Activated CD4-positive, alpha-beta T cell treated with anti-CD3 and anti-CD28 coated beads, Interleukin-2, Interleukin-4, amounts not matched to agents 100 ng/mL and 50 ng/mL, durations not matched to agents 16 hours and 8 hours (primary cell): ENCODE measurements at regions not wholly inside any gene's neighbourhood (a gene's known extent, or its start where the extent isn't known, plus 50 kb on each side); places are given as distances from the start of the nearest gene placed in this dataset.
"Not testable (repeated sequence)": the region's sequence is repeated elsewhere in the genome, so short reads cannot be mapped to it uniquely, and the experiment has no call there.

Experiments used
- DNase-seq: peaks from one replicate; pipeline ENCODE4 v3.0.0-alpha.2; 2020; ENCODE audit warnings: low spot score

GRCh38 chr9:103068753-103069152 lies 73.6 kb downstream of the CYLC2 start:
- DNase-seq, result no peak

GRCh38 chr9:103078581-103078980 lies 83.4 kb downstream of the CYLC2 start:
- no peak for DNase-seq

GRCh38 chr9:103082494-103082893 lies 87.4 kb downstream of the CYLC2 start:
- DNase-seq, result no peak

- no peak for DNase-seq
These were observed 94.2 kb downstream of the CYLC2 start for GRCh38 chr9:103089357-103089756.

GRCh38 chr9:103104101-103104500 lies 109.0 kb downstream of the CYLC2 start:
- DNase-seq, result no peak

- DNase-seq, result no peak
These were observed 121.1 kb downstream of the CYLC2 start for GRCh38 chr9:103116246-103116645.

- DNase-seq, result no peak
These were observed 131.4 kb downstream of the CYLC2 start for GRCh38 chr9:103126494-103126893.

GRCh38 chr9:103139891-103140290 lies 144.8 kb downstream of the CYLC2 start:
- no peak for DNase-seq

GRCh38 chr9:103152473-103152872 lies 157.3 kb downstream of the CYLC2 start:
- DNase-seq, result no peak

GRCh38 chr9:103167530-103167929 lies 172.4 kb downstream of the CYLC2 start:
- DNase-seq, result no peak

GRCh38 chr9:103168254-103168653 lies 173.1 kb downstream of the CYLC2 start:
- DNase-seq, result no peak

- no peak for DNase-seq
These were observed 174.7 kb downstream of the CYLC2 start for GRCh38 chr9:103169798-103170197.

- DNase-seq, result no peak
These were observed 188.6 kb downstream of the CYLC2 start for GRCh38 chr9:103183701-103184171.

- no peak for DNase-seq
These were observed 191.8 kb downstream of the CYLC2 start for GRCh38 chr9:103186959-103187358.

GRCh38 chr9:103188781-103189350 lies 193.7 kb downstream of the CYLC2 start:
- DNase-seq, result no peak

GRCh38 chr9:103193992-103194391 lies 198.9 kb downstream of the CYLC2 start:
- no peak for DNase-seq

- DNase-seq, result no peak
These were observed 208.0 kb downstream of the CYLC2 start for GRCh38 chr9:103203172-103203571.

GRCh38 chr9:103205881-103206585 lies 210.9 kb downstream of the CYLC2 start:
- not testable (repeated sequence) for DNase-seq

GRCh38 chr9:103210607-103211006 lies 215.5 kb downstream of the CYLC2 start:
- DNase-seq, result no peak

- no peak for DNase-seq
These were observed 220.1 kb downstream of the CYLC2 start for GRCh38 chr9:103215197-103215596.

- DNase-seq, result no peak
These were observed 230.8 kb downstream of the CYLC2 start for GRCh38 chr9:103225702-103226646.

GRCh38 chr9:103226647-103227013 lies 231.5 kb downstream of the CYLC2 start:
- DNase-seq, result no peak
